Keratinocyte (primary cell): ENCODE measurements at regions not wholly inside any gene's neighbourhood (a gene's known extent, or its start where the extent isn't known, plus 50 kb on each side); places are given as distances from the start of the nearest gene placed in this dataset.

Experiments used
- EZH2 ChIP-seq: IDR thresholded peaks from one replicate; pipeline ENCODE4 v1.6.1; 2012; ENCODE audit warnings: inconsistent platforms, mild to moderate bottlenecking, low read length, moderate library complexity
- TF ChIP-seq, protein P1 (sequence below), 3 experiments: IDR thresholded peaks in 1 of 3; conservative IDR thresholded peaks in 1 of 3; optimal IDR thresholded peaks in 1 of 3; 2 replicates in 2 of 3; 3 replicates in 1 of 3; pipeline versions ENCODE3 to v1.5.1; 2011; ENCODE audit warnings: low read length in 3 of 3, mild to moderate bottlenecking in 3 of 3, moderate library complexity in 2 of 3, control low read depth in 1 of 3, inconsistent platforms in 1 of 3; ENCODE audit not compliant: insufficient read depth in 2 of 3; ENCODE audit errors: extremely low read depth in 1 of 3

DNA sequence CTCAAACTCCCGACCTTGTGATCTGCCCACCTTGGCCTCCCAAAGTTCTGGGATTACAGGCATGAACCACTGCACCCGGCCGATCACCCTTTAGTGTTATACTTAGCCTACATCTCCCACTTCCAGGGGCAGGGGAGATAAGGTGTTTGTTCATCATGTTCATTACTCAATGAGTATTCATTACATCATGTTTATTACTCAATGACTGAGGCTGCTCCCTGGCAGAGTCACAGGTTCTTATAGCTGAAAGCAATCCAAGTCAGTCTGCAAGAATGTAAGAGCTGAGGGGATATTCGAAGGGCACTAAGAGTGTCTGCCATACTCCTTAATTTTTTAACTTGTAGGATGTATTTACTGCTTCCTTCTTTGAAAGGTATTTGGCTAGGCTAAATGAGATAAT lies 214.2 kb downstream of the SPATA31D1 start:
- TF ChIP-seq, protein P1, sequence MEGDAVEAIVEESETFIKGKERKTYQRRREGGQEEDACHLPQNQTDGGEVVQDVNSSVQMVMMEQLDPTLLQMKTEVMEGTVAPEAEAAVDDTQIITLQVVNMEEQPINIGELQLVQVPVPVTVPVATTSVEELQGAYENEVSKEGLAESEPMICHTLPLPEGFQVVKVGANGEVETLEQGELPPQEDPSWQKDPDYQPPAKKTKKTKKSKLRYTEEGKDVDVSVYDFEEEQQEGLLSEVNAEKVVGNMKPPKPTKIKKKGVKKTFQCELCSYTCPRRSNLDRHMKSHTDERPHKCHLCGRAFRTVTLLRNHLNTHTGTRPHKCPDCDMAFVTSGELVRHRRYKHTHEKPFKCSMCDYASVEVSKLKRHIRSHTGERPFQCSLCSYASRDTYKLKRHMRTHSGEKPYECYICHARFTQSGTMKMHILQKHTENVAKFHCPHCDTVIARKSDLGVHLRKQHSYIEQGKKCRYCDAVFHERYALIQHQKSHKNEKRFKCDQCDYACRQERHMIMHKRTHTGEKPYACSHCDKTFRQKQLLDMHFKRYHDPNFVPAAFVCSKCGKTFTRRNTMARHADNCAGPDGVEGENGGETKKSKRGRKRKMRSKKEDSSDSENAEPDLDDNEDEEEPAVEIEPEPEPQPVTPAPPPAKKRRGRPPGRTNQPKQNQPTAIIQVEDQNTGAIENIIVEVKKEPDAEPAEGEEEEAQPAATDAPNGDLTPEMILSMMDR (optimal IDR thresholded peaks at IDR 0.05 in 1 of 3, IDR thresholded peaks at IDR 0.05 in 1 of 3, conservative IDR thresholded peaks at IDR 0.05 in 1 of 3; ENCODE audit: extremely low read depth in 1 of 3, insufficient read depth in 2 of 3, low read length in 3 of 3): no peak
- TF ChIP-seq EZH2: no peak
